Caco-2 (cell line): ENCODE measurements at regions not wholly inside any gene's neighbourhood (a gene's known extent, or its start where the extent isn't known, plus 50 kb on each side); places are given as distances from the start of the nearest gene placed in this dataset.

Experiments
- BruUV-seq: library from RNA; stranded (reverse); fragments of 400-500 nt; replicated peaks from 2 replicates; lab custom pipeline; 2021; lab: Mats Ljungman, UMichigan
- CTCF ChIA-PET: fragments of 300-600 bp; sonication (Branson Sonifier 250); formaldehyde crosslinking; loops from one replicate; lab custom pipeline; 2022; ENCODE audit warnings: antibody characterized with exemption; lab: Charles Lee
- POLR2A ChIA-PET: fragments of 300-600 bp; sonication (Branson Sonifier 250); formaldehyde crosslinking; loops from one replicate; lab custom pipeline; 2022; ENCODE audit warnings: antibody characterized with exemption; lab: Charles Lee
- DNase-seq, 2 experiments: peaks; one replicate each; pipeline versions ENCODE4 v3.0.0 to v3.0.0-alpha.2; 2020 to 2022
- H3K27me3 ChIP-seq: replicated peaks from 2 replicates; pipeline ENCODE4 v1.6.0; 2011; ENCODE audit warnings: low read length; ENCODE audit not compliant: control insufficient read depth, insufficient read depth
- H3K36me3 ChIP-seq: 2 replicates; pipeline ENCODE4 v1.5.1; 2011; ENCODE audit warnings: low read length; ENCODE audit not compliant: control insufficient read depth, insufficient read depth
- H3K4me1 ChIP-seq: fragments of 250-450 bp; sonication (Bioruptor Pico); 2 replicates; pipeline ENCODE4 v1.5.1; 2020; ENCODE audit warnings: mild to moderate bottlenecking
- H3K4me3 ChIP-seq: 2 replicates; pipeline ENCODE4 v1.5.1; 2011; ENCODE audit warnings: low read depth, mild to moderate bottlenecking, control low read depth, low read length
- H3K9me3 ChIP-seq: fragments of 250-450 bp; sonication (Bioruptor Pico); 2 replicates; pipeline ENCODE4 v1.5.1; 2020; ENCODE audit warnings: mild to moderate bottlenecking, moderate library complexity
- H3K27ac Mint-ChIP-seq: one replicate; pipeline ENCODE4 v1.8.0; 2022; ENCODE audit warnings: mixed read lengths; ENCODE audit not compliant: unreplicated experiment
- H3K27me3 Mint-ChIP-seq: one replicate; pipeline ENCODE4 v1.8.0; 2022; ENCODE audit warnings: mixed read lengths; ENCODE audit not compliant: insufficient read depth, unreplicated experiment
- H3K36me3 Mint-ChIP-seq: one replicate; pipeline ENCODE4 v1.8.0; 2022; ENCODE audit warnings: mild to moderate bottlenecking, mixed read lengths; ENCODE audit not compliant: insufficient read depth, unreplicated experiment
- H3K4me1 Mint-ChIP-seq: one replicate; pipeline ENCODE4 v1.8.0; 2022; ENCODE audit warnings: low read depth, mixed read lengths; ENCODE audit not compliant: unreplicated experiment
- H3K4me3 Mint-ChIP-seq: one replicate; pipeline ENCODE4 v1.8.0; 2022; ENCODE audit warnings: mild to moderate bottlenecking, moderate library complexity, mixed read lengths; ENCODE audit not compliant: unreplicated experiment
- H3K9me3 Mint-ChIP-seq: one replicate; pipeline ENCODE4 v1.8.0; 2022; ENCODE audit warnings: mixed read lengths; ENCODE audit not compliant: unreplicated experiment
- CTCF ChIP-seq, 2 experiments: fragments of 200-600 bp in 1 of 2; IDR thresholded peaks; 1 replicate in 1 of 2; 2 replicates in 1 of 2; pipeline versions ENCODE4 v1.5.1 to v1.8.0; 2011 to 2022; ENCODE audit warnings: antibody characterized with exemption in 1 of 2, control low read depth in 1 of 2, inconsistent platforms in 1 of 2, low read depth in 1 of 2, low read length in 1 of 2, mild to moderate bottlenecking in 1 of 2, moderate library complexity in 1 of 2; ENCODE audit not compliant: insufficient read depth in 1 of 2, severe bottlenecking in 1 of 2, unreplicated experiment in 1 of 2
- intact Hi-C: fragments of 100-400 bp; cut with micrococcal nuclease; formaldehyde crosslinking; loops from one replicate; pipeline ENCODE4 v1.10.0; 2022; ENCODE audit not compliant: unreplicated experiment

GRCh38 chr17:13797863-13798262 is 196.1 kb upstream of the HS3ST3A1 start:
- TF ChIP-seq CTCF (IDR thresholded peaks at IDR 0.05; ENCODE audit: insufficient read depth in 1 of 2, low read depth in 1 of 2, low read length in 1 of 2, severe bottlenecking in 1 of 2, unreplicated experiment in 1 of 2) = no peak
- Histone ChIP-seq H3K9me3 (no peaks in the 10 kb centered on the region), H3K27me3 (no peaks in the 10 kb centered on the region), H3K4me1 (no peaks in the 10 kb centered on the region), H3K4me3 (no peak overlapping the region), H3K36me3 (no peaks in the 10 kb centered on the region)
- no peak overlapping the region for H3K4me3 Mint-ChIP-seq
- H3K27ac Mint-ChIP-seq = no peak overlapping the region
- intact Hi-C loops = no loop called here
- ChIA-PET POLR2A (no interaction called here), CTCF (no interaction called here)
- no peaks in the 10 kb centered on the region for H3K36me3 Mint-ChIP-seq
- BruUV-seq = no TSS peak
- no peaks in the 10 kb centered on the region for H3K9me3 Mint-ChIP-seq
- DNase-seq = no peak
- no peaks in the 10 kb centered on the region for H3K4me1 Mint-ChIP-seq
- no peaks in the 10 kb centered on the region for H3K27me3 Mint-ChIP-seq

- CTCF ChIA-PET = no interaction called here
These were observed 204.4 kb upstream of the HS3ST3A1 start for GRCh38 chr17:13806092-13806491.

GRCh38 chr17:13807103-13807502 is 205.4 kb upstream of the HS3ST3A1 start:
- Mint-ChIP-seq H3K27ac (no peak overlapping the region), H3K27me3 (no peaks in the 10 kb centered on the region), H3K9me3 (no peaks in the 10 kb centered on the region), H3K36me3 (peaks cover 6% of the 10 kb centered on the region), H3K4me1 (no peaks in the 10 kb centered on the region), H3K4me3 (no peak overlapping the region)
- intact Hi-C loops = no loop called here
- ChIA-PET POLR2A (no interaction called here), CTCF (no interaction called here)
- Histone ChIP-seq H3K4me1 (no peaks in the 10 kb centered on the region), H3K27me3 (no peaks in the 10 kb centered on the region), H3K9me3 (no peaks in the 10 kb centered on the region), H3K36me3 (no peaks in the 10 kb centered on the region), H3K4me3 (no peak overlapping the region)
- TF ChIP-seq CTCF (IDR thresholded peaks at IDR 0.05; ENCODE audit: insufficient read depth in 1 of 2, low read depth in 1 of 2, low read length in 1 of 2, severe bottlenecking in 1 of 2, unreplicated experiment in 1 of 2) = no peak
- no peak for DNase-seq
- BruUV-seq = no TSS peak

More at GRCh38 chr17:13806092-13806491, 204.4 kb upstream of the HS3ST3A1 start:
- TF ChIP-seq CTCF (IDR thresholded peaks at IDR 0.05; ENCODE audit: insufficient read depth in 1 of 2, low read depth in 1 of 2, low read length in 1 of 2, severe bottlenecking in 1 of 2, unreplicated experiment in 1 of 2) = no peak
- Histone ChIP-seq H3K27me3 (no peaks in the 10 kb centered on the region), H3K4me3 (no peak overlapping the region), H3K36me3 (no peaks in the 10 kb centered on the region), H3K9me3 (no peaks in the 10 kb centered on the region), H3K4me1 (no peaks in the 10 kb centered on the region)
- no TSS peak for BruUV-seq
- no peak for DNase-seq
- H3K27me3 Mint-ChIP-seq = no peaks in the 10 kb centered on the region
- POLR2A ChIA-PET = no interaction called here
- H3K36me3 Mint-ChIP-seq = peaks cover 6% of the 10 kb centered on the region
- no peak overlapping the region for H3K27ac Mint-ChIP-seq
- no peaks in the 10 kb centered on the region for H3K4me1 Mint-ChIP-seq
- no peaks in the 10 kb centered on the region for H3K9me3 Mint-ChIP-seq
- intact Hi-C loops = no loop called here
- H3K4me3 Mint-ChIP-seq = no peak overlapping the region
